ENCODE measurements at regions not wholly inside any gene's neighbourhood (a gene's known extent, or its start where the extent isn't known, plus 50 kb on each side); places are given as distances from the start of the nearest gene placed in this dataset.

DNA sequence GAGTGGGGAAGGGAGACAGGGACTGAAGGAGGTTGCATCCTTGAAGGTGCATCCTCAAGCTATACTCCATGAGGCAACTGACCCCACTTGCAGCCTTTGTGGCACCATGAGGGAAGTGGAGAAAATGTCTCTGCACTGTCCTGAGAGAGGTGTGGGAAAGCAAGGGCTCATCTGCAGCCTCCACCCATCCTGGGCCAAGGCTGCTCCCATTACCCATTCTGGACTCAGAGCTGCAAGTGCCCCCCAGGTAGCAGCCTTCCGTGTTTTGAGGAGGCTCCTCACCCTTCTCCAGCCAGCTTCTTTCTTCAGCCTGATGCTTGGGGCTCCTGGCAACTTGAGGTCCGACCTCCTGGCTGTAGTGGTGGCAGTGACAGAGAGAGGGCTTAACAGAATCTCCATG is 294.6 kb downstream of the CDH26 start (continued):
- TF ChIP-seq ZNF830 (tag by site-specific recombination; IDR thresholded peaks at IDR 0.05; ENCODE audit: low read depth) (no peak), GLIS2 (tag by site-specific recombination; IDR thresholded peaks at IDR 0.05) (no peak), ZBTB21 (tag by site-specific recombination; IDR thresholded peaks at IDR 0.05) (no peak), ZNF140 (tag by site-specific recombination; IDR thresholded peaks at IDR 0.05) (no peak)
- TF ChIP-seq, protein P1, sequence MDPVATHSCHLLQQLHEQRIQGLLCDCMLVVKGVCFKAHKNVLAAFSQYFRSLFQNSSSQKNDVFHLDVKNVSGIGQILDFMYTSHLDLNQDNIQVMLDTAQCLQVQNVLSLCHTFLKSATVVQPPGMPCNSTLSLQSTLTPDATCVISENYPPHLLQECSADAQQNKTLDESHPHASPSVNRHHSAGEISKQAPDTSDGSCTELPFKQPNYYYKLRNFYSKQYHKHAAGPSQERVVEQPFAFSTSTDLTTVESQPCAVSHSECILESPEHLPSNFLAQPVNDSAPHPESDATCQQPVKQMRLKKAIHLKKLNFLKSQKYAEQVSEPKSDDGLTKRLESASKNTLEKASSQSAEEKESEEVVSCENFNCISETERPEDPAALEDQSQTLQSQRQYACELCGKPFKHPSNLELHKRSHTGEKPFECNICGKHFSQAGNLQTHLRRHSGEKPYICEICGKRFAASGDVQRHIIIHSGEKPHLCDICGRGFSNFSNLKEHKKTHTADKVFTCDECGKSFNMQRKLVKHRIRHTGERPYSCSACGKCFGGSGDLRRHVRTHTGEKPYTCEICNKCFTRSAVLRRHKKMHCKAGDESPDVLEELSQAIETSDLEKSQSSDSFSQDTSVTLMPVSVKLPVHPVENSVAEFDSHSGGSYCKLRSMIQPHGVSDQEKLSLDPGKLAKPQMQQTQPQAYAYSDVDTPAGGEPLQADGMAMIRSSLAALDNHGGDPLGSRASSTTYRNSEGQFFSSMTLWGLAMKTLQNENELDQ (tag by site-specific recombination; IDR thresholded peaks at IDR 0.05; ENCODE audit: low read depth) = no peak

DNA sequence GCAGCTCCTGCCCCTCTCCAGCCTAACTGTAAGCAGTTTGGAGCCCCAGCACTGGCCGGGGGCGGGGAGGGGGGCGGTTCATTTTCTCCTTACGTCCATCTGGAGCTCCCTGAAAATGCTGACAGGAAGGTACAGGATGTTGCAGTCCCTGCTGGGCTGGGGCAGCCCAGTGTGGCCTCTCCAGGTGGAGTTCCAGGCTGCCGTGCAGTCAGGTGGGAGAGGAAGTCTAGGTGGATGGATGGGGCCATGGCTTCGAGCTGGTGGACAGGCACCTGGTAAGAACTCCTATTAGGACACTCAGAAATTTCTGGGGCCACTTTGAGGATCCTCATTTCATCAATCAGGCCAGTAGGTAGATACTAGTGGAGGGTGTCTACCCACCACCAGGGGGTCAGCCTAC is 295.2 kb downstream of the CDH26 start:
- CTCF ChIA-PET = interaction anchor here (1.1 to 1.7 kb wide), 2 partner anchors 9 to 42 kb away, joined by 5 to 7 read pairs; no protein-coding TSS in a partner anchor
- Histone ChIP-seq H3K4me1 (ENCODE audit: control insufficient read depth, insufficient read depth, low read length) (no peaks in the 10 kb centered on the region), H3K4me3 (ENCODE audit: low read depth, low read length) (no peak overlapping the region), H3K9me3 (ENCODE audit: control insufficient read depth, insufficient read depth, low read depth, low read length) (no peaks in the 10 kb centered on the region), H3K36me3 (ENCODE audit: control insufficient read depth in 2 of 2, insufficient read depth in 1 of 2, low read length in 2 of 2) (no peaks in the 10 kb centered on the region), H3K27ac (ENCODE audit: extremely low read depth, low read depth, low read length) (no peak overlapping the region)
- TF ChIP-seq ZFP41 (tag by site-specific recombination; IDR thresholded peaks at IDR 0.05; ENCODE audit: borderline replicate concordance) (no peak), ZEB2 (tag by site-specific recombination; IDR thresholded peaks at IDR 0.05) (no peak), HOXC10 (CRISPR knock-in tag; IDR thresholded peaks at IDR 0.05) (no peak), GLIS1 (tag by site-specific recombination; IDR thresholded peaks at IDR 0.05) (no peak), HOXA7 (CRISPR knock-in tag; IDR thresholded peaks at IDR 0.05; ENCODE audit: borderline replicate concordance) (no peak), YY1 (tag by site-specific recombination; IDR thresholded peaks at IDR 0.05) (no peak), MYNN (tag by site-specific recombination; IDR thresholded peaks at IDR 0.05; ENCODE audit: borderline replicate concordance) (no peak), ZNF354C (tag by site-specific recombination; IDR thresholded peaks at IDR 0.05; ENCODE audit: borderline replicate concordance, low read depth) (no peak)
- POLR2A ChIA-PET = no interaction called here

DNA sequence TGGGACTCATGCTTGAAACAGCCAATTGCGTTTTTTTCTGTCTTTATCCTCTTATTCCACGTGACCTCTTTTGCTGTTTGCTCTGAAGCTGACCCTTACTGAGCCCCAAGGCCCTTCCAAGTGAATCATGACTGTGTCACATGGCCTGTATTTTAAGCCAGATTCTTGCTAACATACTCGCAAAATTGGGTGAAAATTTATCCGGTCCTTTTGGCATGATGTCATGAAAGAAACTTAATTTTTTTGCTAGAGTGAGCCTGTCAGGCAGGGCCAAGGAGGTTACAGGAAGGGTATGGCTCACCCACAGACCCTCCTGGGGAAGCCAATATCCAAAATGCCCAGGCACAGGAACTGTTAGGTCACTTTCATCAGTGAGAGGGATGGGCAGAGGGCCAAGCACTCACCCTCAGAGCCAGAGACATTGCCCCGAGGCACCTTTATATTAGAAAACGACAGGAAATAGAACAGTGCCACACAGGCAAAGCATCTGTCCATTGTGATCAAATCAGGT is 296.7 kb downstream of the CDH26 start:
- TF ChIP-seq ZNF239 (tag by site-specific recombination; IDR thresholded peaks at IDR 0.05) (no peak), ZBTB1 (tag by site-specific recombination; IDR thresholded peaks at IDR 0.05) (no peak), ZNF514 (tag by site-specific recombination; IDR thresholded peaks at IDR 0.05) (no peak), ZNF324 (tag by site-specific recombination; IDR thresholded peaks at IDR 0.05) (no peak), HOXC10 (CRISPR knock-in tag; IDR thresholded peaks at IDR 0.05) (no peak), ZSCAN30 (tag by site-specific recombination; IDR thresholded peaks at IDR 0.05) (no peak), ZNF292 (tag by site-specific recombination; IDR thresholded peaks at IDR 0.05; ENCODE audit: borderline replicate concordance, low read depth) (no peak), ZNF2 (tag by site-specific recombination; IDR thresholded peaks at IDR 0.05) (no peak), ZBTB48 (tag by site-specific recombination; IDR thresholded peaks at IDR 0.05) (no peak)
- TF ChIP-seq, protein P2, sequence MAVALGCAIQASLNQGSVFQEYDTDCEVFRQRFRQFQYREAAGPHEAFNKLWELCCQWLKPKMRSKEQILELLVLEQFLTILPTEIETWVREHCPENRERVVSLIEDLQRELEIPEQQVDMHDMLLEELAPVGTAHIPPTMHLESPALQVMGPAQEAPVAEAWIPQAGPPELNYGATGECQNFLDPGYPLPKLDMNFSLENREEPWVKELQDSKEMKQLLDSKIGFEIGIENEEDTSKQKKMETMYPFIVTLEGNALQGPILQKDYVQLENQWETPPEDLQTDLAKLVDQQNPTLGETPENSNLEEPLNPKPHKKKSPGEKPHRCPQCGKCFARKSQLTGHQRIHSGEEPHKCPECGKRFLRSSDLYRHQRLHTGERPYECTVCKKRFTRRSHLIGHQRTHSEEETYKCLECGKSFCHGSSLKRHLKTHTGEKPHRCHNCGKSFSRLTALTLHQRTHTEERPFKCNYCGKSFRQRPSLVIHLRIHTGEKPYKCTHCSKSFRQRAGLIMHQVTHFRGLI (tag by site-specific recombination; IDR thresholded peaks at IDR 0.05) = no peak
- TF ChIP-seq, protein P3, sequence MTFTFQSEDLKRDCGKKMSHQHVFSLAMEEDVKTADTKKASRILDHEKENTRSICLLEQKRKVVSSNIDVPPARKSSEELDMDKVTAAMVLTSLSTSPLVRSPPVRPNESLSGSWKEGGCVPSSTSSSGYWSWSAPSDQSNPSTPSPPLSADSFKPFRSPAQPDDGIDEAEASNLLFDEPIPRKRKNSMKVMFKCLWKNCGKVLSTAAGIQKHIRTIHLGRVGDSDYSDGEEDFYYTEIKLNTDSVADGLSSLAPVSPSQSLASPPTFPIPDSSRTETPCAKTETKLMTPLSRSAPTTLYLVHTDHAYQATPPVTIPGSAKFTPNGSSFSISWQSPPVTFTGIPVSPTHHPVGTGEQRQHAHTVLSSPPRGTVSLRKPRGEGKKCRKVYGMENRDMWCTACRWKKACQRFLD (tag by site-specific recombination; IDR thresholded peaks at IDR 0.05) = no peak
- TF ChIP-seq, protein P4, sequence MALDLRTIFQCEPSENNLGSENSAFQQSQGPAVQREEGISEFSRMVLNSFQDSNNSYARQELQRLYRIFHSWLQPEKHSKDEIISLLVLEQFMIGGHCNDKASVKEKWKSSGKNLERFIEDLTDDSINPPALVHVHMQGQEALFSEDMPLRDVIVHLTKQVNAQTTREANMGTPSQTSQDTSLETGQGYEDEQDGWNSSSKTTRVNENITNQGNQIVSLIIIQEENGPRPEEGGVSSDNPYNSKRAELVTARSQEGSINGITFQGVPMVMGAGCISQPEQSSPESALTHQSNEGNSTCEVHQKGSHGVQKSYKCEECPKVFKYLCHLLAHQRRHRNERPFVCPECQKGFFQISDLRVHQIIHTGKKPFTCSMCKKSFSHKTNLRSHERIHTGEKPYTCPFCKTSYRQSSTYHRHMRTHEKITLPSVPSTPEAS (tag by site-specific recombination; IDR thresholded peaks at IDR 0.05) = no peak
- H3K9me3 ChIP-seq (ENCODE audit: control insufficient read depth, insufficient read depth, low read depth, low read length) = no peaks in the 10 kb centered on the region
- no peaks in the 10 kb centered on the region for H3K36me3 ChIP-seq (ENCODE audit: control insufficient read depth in 2 of 2, insufficient read depth in 1 of 2, low read length in 2 of 2)
- H3K4me3 ChIP-seq (ENCODE audit: low read depth, low read length) = no peak overlapping the region
- no peak overlapping the region for H3K27ac ChIP-seq (ENCODE audit: extremely low read depth, low read depth, low read length)
- ChIA-PET POLR2A (no interaction called here), CTCF (no interaction called here)
- H3K4me1 ChIP-seq (ENCODE audit: control insufficient read depth, insufficient read depth, low read length) = no peaks in the 10 kb centered on the region

All from HEK293 (cell line).